Peyer's patch (tissue), 4 donors: ENCODE measurements at regions not wholly inside any gene's neighbourhood (a gene's known extent, or its start where the extent isn't known, plus 50 kb on each side); places are given as distances from the start of the nearest gene placed in this dataset.

Experiments
- DNase-seq, 3 donors: peaks; one replicate each; pipeline ENCODE4 v3.0.0-alpha.2; 2017 to 2019
- H3K27ac ChIP-seq, 4 donors: fragments of 200-600 bp; sonication (generic); one replicate each; pipeline ENCODE4 v1.5.1; 2016 to 2019
- H3K27me3 ChIP-seq, 2 donors: fragments of 200-600 bp; sonication (generic); one replicate each; pipeline ENCODE4 v1.5.1; 2019
- H3K36me3 ChIP-seq, 3 donors: fragments of 200-600 bp; sonication (generic); one replicate each; pipeline ENCODE4 v1.5.1; 2016 to 2019
- H3K4me1 ChIP-seq, 4 donors: fragments of 200-600 bp; sonication (generic); one replicate each; pipeline ENCODE4 v1.5.1; 2016 to 2019
- H3K4me3 ChIP-seq, 4 donors: fragments of 200-600 bp; sonication (generic); 1 replicate in 3 of 4; 2 replicates in 1 of 4; pipeline ENCODE4 v1.5.1; 2016 to 2019; ENCODE audit warnings: mild to moderate bottlenecking in 1 of 4
- H3K9me3 ChIP-seq, 4 donors: fragments of 200-600 bp; sonication (generic); one replicate each; pipeline ENCODE4 v1.5.1; 2016 to 2019; ENCODE audit warnings: mild to moderate bottlenecking in 1 of 4
- POLR2A ChIP-seq, 2 donors: fragments of 450-650 bp; IDR thresholded peaks; one replicate each; pipeline ENCODE4 v1.5.1; 2017; ENCODE audit warnings: antibody characterized with exemption in 2 of 2, mild to moderate bottlenecking in 2 of 2, moderate library complexity in 2 of 2
- TF ChIP-seq, protein P1 (sequence below), 6 experiments: fragments of 450-650 bp in 4 of 6; fragments of 200-600 bp in 2 of 6; sonication (generic) in 1 of 6; IDR thresholded peaks; one replicate each; pipeline ENCODE4 v1.5.1; 2017 to 2019; ENCODE audit warnings: antibody characterized with exemption in 6 of 6, mild to moderate bottlenecking in 3 of 6, moderate library complexity in 1 of 6

DNA sequence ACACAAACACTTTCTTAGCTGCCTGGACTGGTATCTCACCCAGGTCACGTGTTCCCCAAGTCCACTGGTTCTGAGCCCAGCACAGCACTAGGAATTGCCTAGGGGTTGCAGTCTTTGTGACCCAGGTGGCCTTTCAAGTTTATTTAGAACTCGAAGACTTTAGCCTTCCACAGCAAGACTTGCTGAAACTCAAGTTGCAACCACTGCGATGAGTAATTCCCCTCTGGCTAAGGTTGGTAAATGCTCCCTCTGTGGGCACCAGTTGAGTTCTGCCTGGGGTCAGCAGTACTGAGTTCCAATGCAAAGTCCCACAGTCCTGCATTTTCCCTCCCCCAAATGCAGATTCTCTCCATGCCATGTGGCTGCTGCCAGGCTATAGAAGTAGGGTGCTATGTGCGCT is 77.6 kb upstream of the MOCS1 start:
- no peaks in the 10 kb centered on the region for H3K9me3 ChIP-seq
- no peaks in the 10 kb centered on the region for H3K27me3 ChIP-seq
- no peak overlapping the region for H3K27ac ChIP-seq
- TF ChIP-seq POLR2A (IDR thresholded peaks at IDR 0.05): no peak
- TF ChIP-seq, protein P1, sequence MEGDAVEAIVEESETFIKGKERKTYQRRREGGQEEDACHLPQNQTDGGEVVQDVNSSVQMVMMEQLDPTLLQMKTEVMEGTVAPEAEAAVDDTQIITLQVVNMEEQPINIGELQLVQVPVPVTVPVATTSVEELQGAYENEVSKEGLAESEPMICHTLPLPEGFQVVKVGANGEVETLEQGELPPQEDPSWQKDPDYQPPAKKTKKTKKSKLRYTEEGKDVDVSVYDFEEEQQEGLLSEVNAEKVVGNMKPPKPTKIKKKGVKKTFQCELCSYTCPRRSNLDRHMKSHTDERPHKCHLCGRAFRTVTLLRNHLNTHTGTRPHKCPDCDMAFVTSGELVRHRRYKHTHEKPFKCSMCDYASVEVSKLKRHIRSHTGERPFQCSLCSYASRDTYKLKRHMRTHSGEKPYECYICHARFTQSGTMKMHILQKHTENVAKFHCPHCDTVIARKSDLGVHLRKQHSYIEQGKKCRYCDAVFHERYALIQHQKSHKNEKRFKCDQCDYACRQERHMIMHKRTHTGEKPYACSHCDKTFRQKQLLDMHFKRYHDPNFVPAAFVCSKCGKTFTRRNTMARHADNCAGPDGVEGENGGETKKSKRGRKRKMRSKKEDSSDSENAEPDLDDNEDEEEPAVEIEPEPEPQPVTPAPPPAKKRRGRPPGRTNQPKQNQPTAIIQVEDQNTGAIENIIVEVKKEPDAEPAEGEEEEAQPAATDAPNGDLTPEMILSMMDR (IDR thresholded peaks at IDR 0.05): no peak
- H3K4me1 ChIP-seq: no peaks in the 10 kb centered on the region
- no peak for DNase-seq
- no peak overlapping the region for H3K4me3 ChIP-seq
- H3K36me3 ChIP-seq: no peaks in the 10 kb centered on the region

DNA sequence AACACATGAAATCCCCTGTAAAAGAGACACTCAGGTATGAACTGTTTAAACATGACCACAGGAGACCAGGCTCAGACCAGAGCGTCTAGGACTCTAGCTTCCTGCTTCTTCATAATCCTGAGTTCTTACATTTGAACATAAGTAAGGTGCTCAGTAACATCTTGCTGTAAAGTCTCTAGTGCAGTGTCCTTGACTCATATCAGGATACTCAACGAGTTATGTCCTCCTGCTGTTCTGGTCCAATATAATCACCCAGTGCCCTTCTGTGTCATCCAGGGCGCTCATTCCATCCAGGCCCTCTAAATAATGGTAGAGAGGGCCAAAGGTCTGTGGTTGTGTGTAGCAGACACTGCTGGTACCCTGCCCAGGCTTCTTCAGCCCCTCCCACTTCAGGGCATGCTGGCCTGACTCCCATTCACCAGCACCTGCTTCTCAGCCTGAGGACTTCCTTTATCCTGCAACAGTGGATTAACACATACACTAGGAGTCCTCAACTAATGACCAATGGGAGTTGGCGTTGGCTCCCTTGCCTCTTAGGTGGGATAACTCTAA is 66.8 kb upstream of the MOCS1 start:
- Histone ChIP-seq H3K27ac (no peak overlapping the region), H3K9me3 (peaks cover 0 to 8% (median 2%) of the 10 kb centered on the region in 4 donors), H3K4me1 (no peaks in the 10 kb centered on the region), H3K36me3 (no peaks in the 10 kb centered on the region), H3K4me3 (no peak overlapping the region), H3K27me3 (no peaks in the 10 kb centered on the region)
- no peak for DNase-seq
- TF ChIP-seq, protein P1 (IDR thresholded peaks at IDR 0.05): no peak
- TF ChIP-seq POLR2A (IDR thresholded peaks at IDR 0.05): no peak

DNA sequence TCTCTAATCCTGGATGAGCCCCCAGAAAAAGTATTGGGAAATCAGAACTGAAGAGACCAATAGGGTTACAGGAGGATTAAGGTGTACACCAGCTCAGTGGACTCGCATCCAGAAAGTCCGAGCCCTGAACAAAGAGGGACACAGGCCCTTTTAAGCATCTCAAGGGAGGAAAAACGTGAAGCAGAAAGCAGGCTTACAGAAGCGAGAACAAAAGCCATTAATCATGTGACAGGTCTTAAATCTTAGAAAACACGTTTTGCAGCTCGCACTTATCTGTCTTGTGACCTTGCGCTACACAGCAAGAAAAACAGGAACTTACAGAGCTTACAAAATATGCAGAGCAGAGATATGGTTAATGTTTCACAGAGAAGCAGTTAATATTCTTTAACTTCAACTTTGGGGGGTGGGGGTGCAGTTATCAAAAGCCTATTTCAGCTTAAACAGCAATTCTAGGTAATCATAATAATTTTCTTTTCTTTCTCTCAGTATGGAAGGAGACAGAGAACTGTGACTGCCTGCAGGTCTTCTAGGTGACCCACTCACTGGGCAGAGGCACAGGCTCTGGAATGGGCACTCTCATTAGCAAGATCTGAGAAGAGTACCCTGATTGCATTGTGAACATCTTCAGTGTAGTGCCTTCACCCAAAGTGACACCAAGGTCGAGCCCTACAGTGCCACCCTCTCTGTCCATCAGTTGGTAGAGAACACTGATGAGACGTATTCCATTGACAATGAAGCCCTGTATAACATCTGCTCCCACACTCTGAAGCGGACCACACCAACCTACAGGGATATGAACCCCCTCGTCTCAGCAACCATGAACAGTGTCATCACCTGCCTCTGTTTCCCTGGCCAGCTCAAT is 65.0 kb upstream of the MOCS1 start:
- Histone ChIP-seq H3K4me1 (no peaks in the 10 kb centered on the region), H3K4me3 (no peak overlapping the region), H3K36me3 (no peaks in the 10 kb centered on the region), H3K9me3 (peaks cover 0 to 10% (median 4%) of the 10 kb centered on the region in 4 donors), H3K27me3 (no peaks in the 10 kb centered on the region), H3K27ac (no peak overlapping the region)
- TF ChIP-seq, protein P1 (IDR thresholded peaks at IDR 0.05): no peak
- no peak for TF ChIP-seq POLR2A (IDR thresholded peaks at IDR 0.05)
- no peak for DNase-seq

DNA sequence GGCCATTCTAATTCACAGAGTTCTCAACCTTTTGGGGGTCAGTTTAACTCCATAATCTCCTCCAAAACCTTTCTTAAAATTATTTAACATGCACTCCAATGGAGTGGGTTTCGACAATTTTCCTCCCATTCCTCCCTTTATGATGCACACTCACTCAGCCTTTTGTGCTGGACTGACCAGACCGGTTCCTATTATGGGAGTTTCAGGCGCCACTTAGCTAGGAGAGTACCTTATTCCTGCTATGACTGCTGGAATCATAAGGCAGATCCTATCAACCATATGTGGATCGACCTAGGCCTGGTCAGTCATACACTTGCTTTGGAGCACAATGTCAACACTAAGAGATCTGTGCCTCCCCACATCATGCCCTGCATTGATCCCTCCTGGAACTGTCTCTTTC is 63.9 kb upstream of the MOCS1 start:
- DNase-seq: no peak
- H3K27ac ChIP-seq: no peak overlapping the region
- no peak overlapping the region for H3K4me3 ChIP-seq
- H3K9me3 ChIP-seq: peaks cover 0 to 14% (median 4%) of the 10 kb centered on the region in 4 donors
- H3K36me3 ChIP-seq: no peaks in the 10 kb centered on the region
- no peaks in the 10 kb centered on the region for H3K27me3 ChIP-seq
- TF ChIP-seq, protein P1 (IDR thresholded peaks at IDR 0.05): no peak
- no peak for TF ChIP-seq POLR2A (IDR thresholded peaks at IDR 0.05)
- H3K4me1 ChIP-seq: no peaks in the 10 kb centered on the region

DNA sequence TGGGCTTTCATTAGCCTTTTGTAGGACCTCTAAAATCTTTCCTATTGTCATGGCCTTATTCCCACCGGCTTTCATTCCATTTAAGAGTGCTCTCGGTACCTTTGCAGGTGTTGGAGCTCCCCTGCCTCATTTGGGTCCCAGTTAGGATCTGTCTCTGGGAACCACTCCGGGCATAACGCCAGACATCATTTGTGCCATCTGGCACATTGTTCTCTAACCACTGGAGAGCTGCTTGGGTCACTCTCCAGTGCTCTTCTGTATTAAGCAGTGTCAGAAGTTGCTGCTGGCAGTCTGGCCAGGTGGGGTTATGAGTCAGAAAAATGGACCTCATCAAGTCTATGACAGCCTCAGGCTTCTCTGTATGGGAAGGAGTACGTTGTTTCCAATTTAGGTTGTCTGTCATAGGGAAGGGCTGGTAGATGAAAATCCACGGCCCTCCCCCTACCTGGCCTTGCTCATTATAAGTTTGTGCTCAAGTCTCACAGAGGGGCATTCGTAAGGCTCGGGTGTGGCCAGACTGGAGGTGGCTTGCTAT is 62.9 kb upstream of the MOCS1 start:
- H3K4me1 ChIP-seq: no peaks in the 10 kb centered on the region
- no peak overlapping the region for H3K4me3 ChIP-seq
- no peak for TF ChIP-seq POLR2A (IDR thresholded peaks at IDR 0.05)
- TF ChIP-seq, protein P1 (IDR thresholded peaks at IDR 0.05): no peak
- H3K27me3 ChIP-seq: no peaks in the 10 kb centered on the region
- no peak overlapping the region for H3K27ac ChIP-seq
- no peaks in the 10 kb centered on the region for H3K36me3 ChIP-seq
- DNase-seq: no peak
- H3K9me3 ChIP-seq: peaks cover 0 to 22% (median 4%) of the 10 kb centered on the region in 4 donors
